AG09319 (cell line): ENCODE measurements at regions not wholly inside any gene's neighbourhood (a gene's known extent, or its start where the extent isn't known, plus 50 kb on each side); places are given as distances from the start of the nearest gene placed in this dataset.

Experiments used
- DNase-seq: peaks from one replicate; pipeline ENCODE4 v3.0.0-alpha.2; 2010; ENCODE audit warnings: low read depth; ENCODE audit errors: extremely low read depth
- CTCF ChIP-seq: IDR thresholded peaks from 2 replicates; pipeline ENCODE4 v1.5.1; 2011; ENCODE audit warnings: low read depth, mild to moderate bottlenecking, inconsistent platforms, low read length, moderate library complexity

DNA sequence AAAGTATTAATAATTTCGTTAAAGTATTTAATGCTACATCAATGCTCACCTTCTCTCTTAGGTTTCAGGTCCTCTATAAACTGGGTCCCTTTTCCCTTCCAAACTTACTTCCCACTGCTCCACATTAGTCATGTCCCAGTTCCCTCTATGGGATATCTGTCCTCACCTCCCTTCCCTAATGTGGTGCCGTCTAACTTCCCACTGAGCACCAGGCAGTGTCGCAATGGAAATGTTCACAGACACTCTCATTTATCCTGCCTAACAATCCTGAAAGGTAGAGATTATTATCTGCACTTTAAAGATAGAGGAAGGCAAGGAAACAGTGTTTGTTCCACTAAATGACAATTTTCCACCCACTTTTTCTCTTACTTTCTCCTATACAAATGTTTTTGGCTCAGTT is 329.7 kb downstream of the CWC27 start:
- TF ChIP-seq CTCF = no peak

More for the DNA sequence above, 329.7 kb downstream of the CWC27 start:
- DNase-seq = no peak
